HG02798 (cell line): ENCODE measurements at regions not wholly inside any gene's neighbourhood (a gene's known extent, or its start where the extent isn't known, plus 50 kb on each side); places are given as distances from the start of the nearest gene placed in this dataset.

ENCODE experiments used
- ATAC-seq: cut with Tn5 transposase; IDR thresholded peaks from one replicate; pipeline ENCODE4 v1.9.1; 2021; ENCODE audit warnings: mild to moderate bottlenecking; ENCODE audit not compliant: unreplicated experiment, poor library complexity

- no peak for ATAC-seq
Measured at GRCh38 chr16:86432691-86433090, 77.6 kb upstream of the FOXF1 start.

DNA sequence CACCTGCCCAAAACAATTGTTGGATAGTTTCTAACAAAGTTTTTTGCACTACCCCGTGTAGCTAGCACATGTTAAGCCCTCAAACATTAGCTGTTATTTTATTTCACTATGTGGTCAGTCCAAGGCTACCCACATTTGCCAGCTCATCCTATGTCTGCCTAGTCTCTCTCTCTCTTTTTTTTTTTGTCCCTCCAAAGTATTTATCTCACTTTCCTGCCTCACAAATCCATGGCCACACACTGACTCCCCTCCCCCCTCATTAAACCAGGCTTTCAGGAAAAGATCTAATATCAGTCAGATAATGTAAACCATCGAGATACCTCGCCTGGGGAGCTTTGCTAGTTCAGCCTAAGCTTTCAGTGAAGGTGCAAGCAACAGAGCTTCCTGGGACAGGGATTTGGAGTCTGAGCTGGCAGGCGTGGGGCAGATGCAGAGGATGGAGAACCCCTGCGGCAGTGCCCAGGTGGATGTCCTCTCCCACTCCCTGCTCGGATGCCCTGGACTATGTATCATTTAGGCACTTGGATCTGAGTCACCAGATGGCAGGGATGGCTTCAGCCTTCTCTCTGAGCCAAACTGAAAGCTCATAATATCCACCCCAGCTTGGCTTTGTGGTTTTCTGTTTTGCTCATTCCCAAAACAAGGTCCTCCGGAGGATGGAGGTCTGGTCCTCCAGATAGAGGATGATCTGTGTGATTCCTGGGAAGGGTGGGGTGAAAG, 73.7 kb upstream of the FOXF1 start:
- ATAC-seq = no peak

GRCh38 chr16:86437348-86437747, 73.0 kb upstream of the FOXF1 start:
- no peak for ATAC-seq

GRCh38 chr16:86442703-86443102, 67.6 kb upstream of the FOXF1 start:
- no peak for ATAC-seq

DNA sequence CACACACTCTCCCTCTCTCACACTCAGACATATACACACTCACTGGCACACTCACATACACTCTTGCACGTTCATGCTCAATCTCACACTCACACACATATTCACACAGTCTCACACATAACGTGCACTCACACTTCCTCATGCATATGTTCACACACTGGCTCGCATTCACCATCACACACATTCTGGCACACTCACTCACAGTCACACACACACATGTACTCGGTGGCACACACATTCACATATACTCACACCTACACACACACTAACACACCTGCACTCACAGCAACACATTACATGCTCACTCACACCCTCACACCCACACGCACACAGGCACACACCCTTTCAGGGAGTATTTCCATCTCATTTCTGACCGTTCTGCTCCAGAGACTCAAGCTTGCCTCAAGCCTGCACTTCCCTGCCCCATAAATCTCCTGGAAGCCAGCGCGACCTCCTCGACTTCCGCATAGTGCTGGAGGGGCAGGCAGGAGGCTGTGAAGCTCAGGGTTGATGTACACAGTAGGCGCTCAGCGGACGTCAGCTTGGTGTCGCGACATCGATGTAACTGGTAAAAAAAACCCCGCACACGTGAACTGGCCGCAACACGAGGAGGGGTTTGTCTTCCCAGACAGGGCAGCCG, 66.7 kb upstream of the FOXF1 start:
- ATAC-seq = no peak

DNA sequence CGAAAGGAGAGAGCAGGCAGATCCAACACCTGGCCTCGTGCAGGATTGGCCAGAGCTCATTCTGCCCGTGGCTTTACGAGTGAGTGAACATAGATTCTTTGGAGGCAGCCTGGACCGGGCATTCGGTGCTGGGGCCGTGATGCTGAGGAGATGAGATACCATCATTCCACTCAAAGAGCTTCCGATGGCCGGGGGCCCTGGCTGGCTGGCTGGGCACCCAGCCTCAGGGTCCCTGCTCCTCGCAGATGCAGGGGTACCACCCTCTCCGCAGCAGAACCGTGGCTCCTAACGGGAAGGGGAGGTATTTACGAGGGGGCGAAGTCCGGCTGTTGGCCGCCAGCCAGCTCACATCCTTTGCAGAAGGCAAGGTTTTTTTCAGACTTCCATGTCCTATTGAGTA, 66.1 kb upstream of the FOXF1 start:
- no peak for ATAC-seq

- ATAC-seq = no peak
Measured at GRCh38 chr16:86444661-86445060, 65.7 kb upstream of the FOXF1 start.

DNA sequence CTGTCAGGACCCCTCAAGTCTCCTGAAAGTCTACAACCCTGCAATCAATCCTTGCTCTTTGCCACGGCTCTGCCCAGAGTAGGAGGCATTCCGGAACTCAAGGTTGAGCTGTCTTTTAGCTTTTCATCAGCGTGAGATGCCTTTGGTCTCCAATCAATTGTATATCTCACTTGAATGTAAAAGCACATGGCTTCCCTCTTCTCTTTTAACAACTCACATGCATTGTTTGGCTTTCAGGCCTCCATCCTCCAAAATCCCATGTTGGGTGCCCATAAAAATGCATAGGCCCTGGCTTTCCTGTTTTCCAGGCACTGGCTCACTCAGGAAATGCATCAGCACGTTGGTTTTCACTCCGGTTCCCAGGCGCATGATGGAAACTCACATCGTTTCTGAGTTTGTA, 64.0 kb upstream of the FOXF1 start:
- no peak for ATAC-seq

DNA sequence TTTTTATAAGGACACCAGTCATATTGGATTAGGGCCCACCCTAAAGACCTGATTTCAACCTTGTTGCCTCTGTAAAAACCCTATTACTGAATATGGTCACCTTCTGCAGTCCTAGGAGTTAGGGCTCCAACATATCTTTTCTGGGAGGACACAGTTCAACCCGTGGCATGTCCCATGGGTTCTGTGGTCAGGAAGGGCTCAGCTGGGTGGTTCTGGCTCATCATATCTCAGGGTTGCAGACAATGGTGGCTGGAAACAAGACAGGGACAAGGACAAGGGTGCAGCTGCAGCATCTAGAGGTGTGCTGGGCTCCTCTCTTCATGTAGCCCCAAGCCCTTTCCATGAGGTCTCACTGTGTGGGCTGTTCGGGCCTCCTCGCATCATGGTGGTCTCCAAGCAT, 63.1 kb upstream of the FOXF1 start:
- ATAC-seq = no peak

DNA sequence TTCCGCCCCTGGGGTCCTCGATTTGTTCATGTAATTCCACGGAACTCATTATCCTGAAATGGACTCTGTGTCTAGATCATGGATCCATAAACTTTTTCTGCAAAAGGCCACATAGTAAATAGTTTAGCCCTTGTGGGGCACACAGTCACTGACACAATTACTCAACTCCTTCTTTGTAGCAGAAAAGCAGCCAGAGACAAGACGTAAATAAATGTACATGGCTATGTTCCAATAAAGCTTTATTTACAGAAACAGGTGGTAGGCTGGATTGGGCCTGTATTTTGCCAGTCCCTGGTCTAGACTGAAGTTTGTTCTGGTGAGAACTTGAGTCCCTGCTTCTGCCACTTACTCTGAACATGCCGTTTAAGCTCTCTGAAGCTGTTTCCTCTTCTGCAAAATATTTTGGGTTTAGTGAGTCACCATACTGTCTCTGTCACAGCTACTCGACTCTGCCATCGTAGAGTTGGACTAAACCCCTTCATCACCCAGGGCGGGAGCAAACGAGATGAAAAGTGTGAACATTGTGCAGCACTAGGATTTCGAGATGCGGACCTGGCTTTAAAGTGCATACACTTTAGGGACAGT, 61.9 kb upstream of the FOXF1 start:
- no peak for ATAC-seq

DNA sequence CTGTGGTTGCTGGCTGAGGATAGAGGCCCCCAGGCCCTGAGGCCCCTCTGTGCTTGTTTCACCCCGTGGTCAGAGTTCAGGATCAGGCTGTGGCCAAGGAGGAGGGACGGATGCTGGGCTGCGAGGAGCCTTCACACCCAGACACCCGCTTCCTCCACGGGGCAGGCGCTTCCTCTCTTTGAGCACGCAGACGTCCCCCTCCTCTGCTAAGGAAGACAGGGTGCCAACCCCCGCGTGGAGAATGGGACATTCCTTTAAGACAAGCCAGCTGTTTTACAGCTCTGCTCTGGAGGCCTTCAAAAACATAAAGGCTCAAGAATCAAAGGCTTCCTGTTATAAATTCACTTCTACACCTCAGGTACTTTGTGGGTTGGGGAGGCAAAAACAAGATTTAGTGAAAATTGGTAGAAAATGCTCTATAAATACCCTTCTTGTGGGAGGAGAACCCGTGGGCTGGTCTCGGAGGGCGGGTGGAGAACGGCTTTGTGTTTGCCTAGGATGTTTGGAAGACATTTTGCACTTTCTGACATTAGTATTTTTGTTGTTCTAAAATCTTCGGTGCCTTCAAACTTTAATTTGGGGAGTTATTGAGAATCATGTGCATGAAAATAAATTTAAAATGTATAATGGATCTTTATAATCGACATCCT, 60.8 kb upstream of the FOXF1 start:
- ATAC-seq = no peak

GRCh38 chr16:86450691-86451090, 59.6 kb upstream of the FOXF1 start:
- ATAC-seq = no peak

DNA sequence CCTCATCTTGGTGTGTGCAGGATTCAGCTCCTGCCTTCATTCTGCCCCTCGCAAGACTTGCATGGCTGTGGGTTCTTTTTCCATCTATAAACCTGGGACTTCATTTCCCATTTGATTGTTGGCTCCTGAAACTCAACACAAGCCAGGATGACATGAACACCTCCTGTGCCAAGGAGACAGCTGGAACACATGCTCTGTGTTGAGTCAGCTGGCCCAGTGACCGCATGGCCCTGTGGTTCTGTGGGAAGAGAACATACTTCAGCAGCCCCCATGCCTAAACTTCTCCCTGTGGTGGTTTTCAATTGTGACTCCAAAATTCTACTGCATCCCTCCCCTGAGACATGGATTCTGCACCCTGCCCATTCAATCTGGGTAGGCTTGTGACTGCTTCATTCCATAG, 57.9 kb upstream of the FOXF1 start:
- ATAC-seq = no peak

DNA sequence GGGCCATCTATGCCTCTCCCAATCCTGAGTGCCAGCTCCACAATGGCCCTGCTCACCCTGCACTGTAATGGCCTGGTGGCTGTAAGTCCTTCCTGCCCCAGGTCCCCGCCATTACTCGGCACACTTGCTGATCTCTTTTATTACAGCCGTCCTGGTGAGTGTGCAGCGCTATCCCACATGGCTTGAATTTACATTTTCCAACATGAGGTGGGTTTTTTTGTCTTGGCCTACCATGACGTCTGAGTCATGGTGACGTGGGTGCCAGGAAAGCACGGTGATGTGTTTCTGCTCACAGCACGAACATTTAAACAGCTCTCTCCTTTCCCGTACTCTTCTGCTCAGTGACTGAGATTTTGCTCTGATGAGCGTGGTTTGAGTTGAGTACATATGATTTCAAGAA, 55.2 kb upstream of the FOXF1 start:
- ATAC-seq = no peak

GRCh38 chr16:86455640-86456039, 54.7 kb upstream of the FOXF1 start:
- ATAC-seq = no peak

DNA sequence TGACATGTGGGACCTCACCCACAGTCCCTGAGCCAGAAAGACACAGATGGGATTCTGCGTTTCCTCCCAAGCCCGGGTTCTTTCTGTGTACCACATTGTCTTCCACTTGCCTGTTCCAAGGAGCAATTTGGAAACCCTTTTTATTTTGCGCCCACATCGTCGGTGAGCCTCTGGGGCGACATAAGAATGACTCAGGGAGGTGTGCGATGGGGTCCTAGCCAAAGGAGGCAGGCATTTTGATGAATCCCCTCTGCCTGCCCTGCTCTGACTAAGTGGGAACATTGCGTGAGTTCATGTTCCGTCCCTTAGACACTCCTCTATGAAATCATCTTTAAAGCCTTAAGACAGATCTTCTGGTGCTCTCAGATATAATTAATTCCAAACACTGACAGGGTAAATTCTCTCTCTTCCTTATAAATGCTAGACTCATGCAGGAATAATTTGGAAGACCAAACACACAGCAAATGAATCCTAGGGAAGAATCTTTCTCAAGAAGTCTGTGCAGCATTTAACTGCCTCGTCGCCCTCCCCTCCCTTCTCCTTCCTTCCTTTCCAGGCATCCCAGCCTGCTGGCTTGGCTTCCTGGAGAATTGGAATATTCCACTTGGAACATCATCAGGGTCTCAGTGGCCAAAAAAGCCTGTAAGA, 52.7 kb upstream of the FOXF1 start:
- no peak for ATAC-seq

GRCh38 chr16:86458149-86458777, 52.1 kb upstream of the FOXF1 start:
- no peak for ATAC-seq

- no peak for ATAC-seq
Measured at GRCh38 chr16:86459266-86459665, 51.1 kb upstream of the FOXF1 start.
